Esophagus squamous epithelium (tissue), 5 donors: ENCODE measurements at regions not wholly inside any gene's neighbourhood (a gene's known extent, or its start where the extent isn't known, plus 50 kb on each side); places are given as distances from the start of the nearest gene placed in this dataset.

ENCODE experiments used
- DNase-seq: peaks from one replicate; lab custom pipeline; 2025; lab: John Stamatoyannopoulos, UW
- H3K27ac ChIP-seq, 4 donors: fragments of 200-600 bp; sonication (generic); one replicate each; pipeline ENCODE4 v1.5.1; 2016 to 2019; ENCODE audit warnings: mild to moderate bottlenecking in 1 of 4
- H3K27me3 ChIP-seq, 4 donors: fragments of 200-600 bp; sonication (generic); 1 replicate in 3 of 4; 2 replicates in 1 of 4; pipeline versions ENCODE4 v1.5.1 to v1.6.0; 2017 to 2021; ENCODE audit warnings: antibody characterized with exemption in 1 of 4
- H3K36me3 ChIP-seq, 3 donors: fragments of 200-600 bp; sonication (generic); one replicate each; pipeline ENCODE4 v1.5.1; 2016 to 2019
- H3K4me1 ChIP-seq, 3 donors: fragments of 200-600 bp; sonication (generic); one replicate each; pipeline ENCODE4 v1.5.1; 2017 to 2019
- H3K4me3 ChIP-seq, 4 donors: fragments of 200-600 bp; sonication (generic); 1 replicate in 3 of 4; 2 replicates in 1 of 4; pipeline ENCODE4 v1.5.1; 2016 to 2019; ENCODE audit warnings: mild to moderate bottlenecking in 2 of 4, moderate library complexity in 1 of 4
- H3K9me3 ChIP-seq, 3 donors: fragments of 200-600 bp; sonication (generic); one replicate each; pipeline ENCODE4 v1.5.1; 2016 to 2019
- CTCF ChIP-seq, 6 experiments: fragments of 450-650 bp in 4 of 6; fragments of 200-600 bp in 2 of 6; sonication (generic) in 2 of 6; IDR thresholded peaks; one replicate each; pipeline ENCODE4 v1.5.1; 2016 to 2019; ENCODE audit warnings: antibody characterized with exemption in 6 of 6, mild to moderate bottlenecking in 4 of 6, moderate library complexity in 4 of 6
- POLR2A ChIP-seq, 4 donors: fragments of 450-650 bp; IDR thresholded peaks; one replicate each; pipeline ENCODE4 v1.6.1; 2017; ENCODE audit warnings: antibody characterized with exemption in 4 of 4, mild to moderate bottlenecking in 4 of 4, moderate library complexity in 3 of 4
- WGBS, 2 donors: methylation state at CpG; one replicate each; pipeline ENCODE4 v1.1.5; 2018; 5-methylcytosine and 5-hydroxymethylcytosine counted together
- intact Hi-C: fragments of 100-400 bp; cut with DNase I; formaldehyde crosslinking; loops from one replicate; pipeline ENCODE4 v1.15.0; 2022
- donor health status: DM: yes; HTN: yes; CAD: no.

GRCh38 chr12:130076752-130077151, 85.5 kb upstream of the FZD10 start:
- peaks cover 12 to 66% (median 17%) of the 10 kb centered on the region in 3 donors for H3K4me1 ChIP-seq
- H3K9me3 ChIP-seq, result no peaks in the 10 kb centered on the region
- no peak overlapping the region for H3K27ac ChIP-seq
- no peak for TF ChIP-seq CTCF (IDR thresholded peaks at IDR 0.05)
- no peak for TF ChIP-seq POLR2A (IDR thresholded peaks at IDR 0.05)
- H3K36me3 ChIP-seq, result no peaks in the 10 kb centered on the region
- H3K27me3 ChIP-seq, result no peaks in the 10 kb centered on the region
- WGBS, 2 donors, result 22 to 30% methylated on average over 5 of the region's 5 CpGs
- intact Hi-C loops, result no loop called here
- no peak for DNase-seq
- no peak overlapping the region for H3K4me3 ChIP-seq

- Histone ChIP-seq H3K27ac (peak overlapping the region in 3 of 4 donors; percentile 80 to 89 (median 86)), H3K4me1 (peaks cover 12 to 76% (median 22%) of the 10 kb centered on the region in 3 donors), H3K36me3 (no peaks in the 10 kb centered on the region), H3K27me3 (no peaks in the 10 kb centered on the region), H3K4me3 (no peak overlapping the region), H3K9me3 (no peaks in the 10 kb centered on the region)
- DNase-seq, result no peak
- TF ChIP-seq POLR2A (IDR thresholded peaks at IDR 0.05) (no peak), CTCF (IDR thresholded peaks at IDR 0.05) (no peak)
- whole genome bisulfite sequencing, 2 donors, result 50 to 52% methylated on average over 3 of the region's 3 CpGs
- intact Hi-C loops, result no loop called here
Observed at GRCh38 chr12:130078852-130079251, 83.4 kb upstream of the FZD10 start.

- peak overlapping the region; percentile 34 to 89 (median 83) for H3K27ac ChIP-seq
- no peaks in the 10 kb centered on the region for H3K36me3 ChIP-seq
- DNase-seq, result no peak
- H3K4me1 ChIP-seq, result peaks cover 7 to 76% (median 20%) of the 10 kb centered on the region in 3 donors
- H3K27me3 ChIP-seq, result no peaks in the 10 kb centered on the region
- no peak overlapping the region for H3K4me3 ChIP-seq
- H3K9me3 ChIP-seq, result no peaks in the 10 kb centered on the region
- WGBS, 2 donors, result 45 to 79% methylated on average over 7 of the region's 7 CpGs
- intact Hi-C loops, result no loop called here
- TF ChIP-seq CTCF (IDR thresholded peaks at IDR 0.05), result no peak
- no peak for TF ChIP-seq POLR2A (IDR thresholded peaks at IDR 0.05)
Observed at GRCh38 chr12:130079279-130079678, 83.0 kb upstream of the FZD10 start.

GRCh38 chr12:130080205-130080604, 82.1 kb upstream of the FZD10 start:
- no peaks in the 10 kb centered on the region for H3K27me3 ChIP-seq
- 19 to 59% methylated on average over 6 of the region's 6 CpGs for WGBS, 2 donors

GRCh38 chr12:130081117-130081805, 81.0 kb upstream of the FZD10 start:
- 66 to 73% methylated on average over 13 of the region's 13 CpGs for WGBS, 2 donors
- DNase-seq, result no peak
- Histone ChIP-seq H3K27ac (peak overlapping the region in 3 of 4 donors; percentile 80 to 86 (median 84)), H3K9me3 (no peaks in the 10 kb centered on the region), H3K27me3 (no peaks in the 10 kb centered on the region), H3K4me1 (peaks cover 0 to 73% (median 16%) of the 10 kb centered on the region in 3 donors), H3K4me3 (no peak overlapping the region), H3K36me3 (no peaks in the 10 kb centered on the region)
- TF ChIP-seq CTCF (IDR thresholded peaks at IDR 0.05) (no peak), POLR2A (IDR thresholded peaks at IDR 0.05) (no peak)
- intact Hi-C loops, result no loop called here

More at GRCh38 chr12:130080205-130080604, 82.1 kb upstream of the FZD10 start:
- Histone ChIP-seq H3K4me3 (no peak overlapping the region), H3K27ac (peak overlapping the region; percentile 34 to 89 (median 83)), H3K36me3 (no peaks in the 10 kb centered on the region), H3K4me1 (peaks cover 0 to 69% (median 16%) of the 10 kb centered on the region in 3 donors), H3K9me3 (no peaks in the 10 kb centered on the region)
- DNase-seq, result no peak
- TF ChIP-seq POLR2A (IDR thresholded peaks at IDR 0.05), result no peak
- intact Hi-C loops, result no loop called here
